Activated naive CD8-positive, alpha-beta T cell treated with anti-CD3 and anti-CD28 coated beads, Interleukin-2, amount 10 ng/mL, durations not matched to agents 7 days and 5 days (primary cell): ENCODE measurements at regions not wholly inside any gene's neighbourhood (a gene's known extent, or its start where the extent isn't known, plus 50 kb on each side); places are given as distances from the start of the nearest gene placed in this dataset.

Experiments
- ATAC-seq: fragments of 150-1000 bp; cut with Tn5 transposase; one replicate; pipeline ENCODE4 v1.10.0; 2021; ENCODE audit warnings: low read depth, moderate library complexity
- POLR2A ChIA-PET: fragments of 350-600 bp; sonication (Branson Sonifier 250); formaldehyde crosslinking; loops from one replicate; lab custom pipeline; 2021; ENCODE audit warnings: antibody characterized with exemption; lab: Charles Lee
- DNase-seq: peaks from one replicate; pipeline ENCODE4 v3.0.0; 2021
- H3K27ac Mint-ChIP-seq: one replicate; pipeline ENCODE4 v1.8.0; 2022; ENCODE audit warnings: mild to moderate bottlenecking, mixed read lengths
- H3K27me3 Mint-ChIP-seq: one replicate; pipeline ENCODE4 v1.8.0; 2022; ENCODE audit warnings: mild to moderate bottlenecking, moderate library complexity, mixed read lengths
- H3K36me3 Mint-ChIP-seq: one replicate; pipeline ENCODE4 v1.8.0; 2021; ENCODE audit warnings: mild to moderate bottlenecking, mixed read lengths
- H3K4me1 Mint-ChIP-seq: one replicate; pipeline ENCODE4 v1.8.0; 2021; ENCODE audit warnings: mixed read lengths
- H3K4me3 Mint-ChIP-seq: one replicate; pipeline ENCODE4 v1.8.0; 2022; ENCODE audit warnings: mild to moderate bottlenecking, moderate library complexity, mixed read lengths
- H3K9me3 Mint-ChIP-seq: one replicate; pipeline ENCODE4 v1.8.0; 2021; ENCODE audit warnings: mixed read lengths

- Mint-ChIP-seq H3K4me3 (no peak overlapping the region), H3K36me3 (peaks cover 45% of the 10 kb centered on the region), H3K9me3 (peaks cover 28% of the 10 kb centered on the region), H3K27me3 (peaks cover 4% of the 10 kb centered on the region), H3K4me1 (peaks cover 14% of the 10 kb centered on the region), H3K27ac (no peak overlapping the region)
- ATAC-seq (no peak), DNase-seq (no peak)
- POLR2A ChIA-PET, result no interaction called here
Observed at GRCh38 chr9:20186231-20186630, 397.4 kb upstream of the SLC24A2 start.

GRCh38 chr9:20184541-20184940, 395.7 kb upstream of the SLC24A2 start:
- no peak for DNase-seq
- Mint-ChIP-seq H3K4me3 (no peak overlapping the region), H3K27ac (no peak overlapping the region), H3K36me3 (peaks cover 44% of the 10 kb centered on the region), H3K9me3 (peaks cover 30% of the 10 kb centered on the region), H3K4me1 (peaks cover 14% of the 10 kb centered on the region), H3K27me3 (peaks cover 4% of the 10 kb centered on the region)
- no peak for ATAC-seq
- POLR2A ChIA-PET, result no interaction called here

- no peak for DNase-seq
- Mint-ChIP-seq H3K4me3 (peak overlapping the region; percentile 4), H3K9me3 (peaks cover 31% of the 10 kb centered on the region), H3K4me1 (peaks cover 24% of the 10 kb centered on the region), H3K36me3 (peaks cover 45% of the 10 kb centered on the region), H3K27me3 (no peaks in the 10 kb centered on the region), H3K27ac (peak overlapping the region; percentile 75)
- POLR2A ChIA-PET, result no interaction called here
- no peak for ATAC-seq
Observed at GRCh38 chr9:20178679-20179078, 389.8 kb upstream of the SLC24A2 start.

- Mint-ChIP-seq H3K27me3 (no peaks in the 10 kb centered on the region), H3K9me3 (peaks cover 33% of the 10 kb centered on the region), H3K4me1 (peaks cover 23% of the 10 kb centered on the region), H3K4me3 (peak overlapping the region; percentile 4), H3K36me3 (peaks cover 44% of the 10 kb centered on the region), H3K27ac (peak overlapping the region; percentile 75)
- POLR2A ChIA-PET, result no interaction called here
- DNase-seq (no peak), ATAC-seq (no peak)
Observed at GRCh38 chr9:20178197-20178596, 389.4 kb upstream of the SLC24A2 start.

- Mint-ChIP-seq H3K9me3 (peaks cover 60% of the 10 kb centered on the region), H3K27me3 (no peaks in the 10 kb centered on the region), H3K36me3 (peaks cover 75% of the 10 kb centered on the region), H3K4me3 (no peak overlapping the region), H3K4me1 (peaks cover 5% of the 10 kb centered on the region), H3K27ac (no peak overlapping the region)
- POLR2A ChIA-PET, result no interaction called here
- ATAC-seq (no peak), DNase-seq (no peak)
Observed at GRCh38 chr9:20170122-20170521, 381.3 kb upstream of the SLC24A2 start.

GRCh38 chr9:20152151-20152725, 363.4 kb upstream of the SLC24A2 start:
- POLR2A ChIA-PET, result interaction anchor here (0.9 kb wide), 1 partner anchor 8 kb away, joined by 4 read pairs; no protein-coding TSS in a partner anchor
- no peak overlapping the region for H3K4me3 Mint-ChIP-seq
- H3K27ac Mint-ChIP-seq, result no peak overlapping the region
- no peaks in the 10 kb centered on the region for H3K27me3 Mint-ChIP-seq
- peaks cover 11% of the 10 kb centered on the region for H3K9me3 Mint-ChIP-seq
- no peak for DNase-seq
- H3K36me3 Mint-ChIP-seq, result peaks cover 17% of the 10 kb centered on the region
- H3K4me1 Mint-ChIP-seq, result peaks cover 4% of the 10 kb centered on the region
- ATAC-seq, result no peak

GRCh38 chr9:20148416-20148815, 359.6 kb upstream of the SLC24A2 start:
- peaks cover 17% of the 10 kb centered on the region for H3K4me1 Mint-ChIP-seq
- H3K9me3 Mint-ChIP-seq, result peaks cover 4% of the 10 kb centered on the region
- POLR2A ChIA-PET, result no interaction called here
- peaks cover 16% of the 10 kb centered on the region for H3K36me3 Mint-ChIP-seq
- H3K4me3 Mint-ChIP-seq, result no peak overlapping the region
- ATAC-seq (no peak), DNase-seq (no peak)
- H3K27me3 Mint-ChIP-seq, result no peaks in the 10 kb centered on the region
- H3K27ac Mint-ChIP-seq, result no peak overlapping the region

- Mint-ChIP-seq H3K36me3 (peaks cover 25% of the 10 kb centered on the region), H3K4me1 (peaks cover 21% of the 10 kb centered on the region), H3K4me3 (peak overlapping the region; percentile 69), H3K27me3 (no peaks in the 10 kb centered on the region), H3K9me3 (peaks cover 6% of the 10 kb centered on the region), H3K27ac (peak overlapping the region; percentile 88)
- POLR2A ChIA-PET, result interaction anchor here (0.8 kb wide), 1 partner anchor 9 kb away, joined by 4 read pairs; no protein-coding TSS in a partner anchor
- ATAC-seq (peak; percentile 82), DNase-seq (no peak)
Observed at GRCh38 chr9:20144197-20144596, 355.4 kb upstream of the SLC24A2 start.

GRCh38 chr9:20139763-20140290, 351.0 kb upstream of the SLC24A2 start:
- H3K36me3 Mint-ChIP-seq, result peaks cover 16% of the 10 kb centered on the region
- no peak overlapping the region for H3K27ac Mint-ChIP-seq
- POLR2A ChIA-PET, result no interaction called here
- H3K4me3 Mint-ChIP-seq, result no peak overlapping the region
- peaks cover 2% of the 10 kb centered on the region for H3K9me3 Mint-ChIP-seq
- ATAC-seq (no peak), DNase-seq (no peak)
- H3K4me1 Mint-ChIP-seq, result peaks cover 15% of the 10 kb centered on the region
- H3K27me3 Mint-ChIP-seq, result no peaks in the 10 kb centered on the region

- H3K36me3 Mint-ChIP-seq, result peaks cover 14% of the 10 kb centered on the region
- H3K27me3 Mint-ChIP-seq, result no peaks in the 10 kb centered on the region
- DNase-seq, result no peak
- peaks cover 10% of the 10 kb centered on the region for H3K4me1 Mint-ChIP-seq
- peaks cover 2% of the 10 kb centered on the region for H3K9me3 Mint-ChIP-seq
- POLR2A ChIA-PET, result interaction anchor here (0.7 kb wide), 1 partner anchor 264 kb away, joined by 4 read pairs; no protein-coding TSS in a partner anchor
- no peak overlapping the region for H3K4me3 Mint-ChIP-seq
- no peak for ATAC-seq
- H3K27ac Mint-ChIP-seq, result no peak overlapping the region
Observed at GRCh38 chr9:20138841-20139240, 350.0 kb upstream of the SLC24A2 start.

- Mint-ChIP-seq H3K36me3 (peaks cover 13% of the 10 kb centered on the region), H3K27ac (no peak overlapping the region), H3K27me3 (no peaks in the 10 kb centered on the region), H3K4me3 (no peak overlapping the region), H3K9me3 (peaks cover 2% of the 10 kb centered on the region), H3K4me1 (peaks cover 6% of the 10 kb centered on the region)
- POLR2A ChIA-PET, result interaction anchor here (0.6 kb wide), 1 partner anchor 88 kb away, joined by 4 read pairs; no protein-coding TSS in a partner anchor
- DNase-seq, result no peak
- no peak for ATAC-seq
Observed at GRCh38 chr9:20138116-20138515, 349.3 kb upstream of the SLC24A2 start.

- H3K27ac Mint-ChIP-seq, result no peak overlapping the region
- no peak overlapping the region for H3K4me3 Mint-ChIP-seq
- POLR2A ChIA-PET, result interaction anchor here (0.6 kb wide), 1 partner anchor 88 kb away, joined by 4 read pairs; no protein-coding TSS in a partner anchor
- DNase-seq (no peak), ATAC-seq (no peak)
- peaks cover 2% of the 10 kb centered on the region for H3K9me3 Mint-ChIP-seq
- H3K36me3 Mint-ChIP-seq, result peaks cover 11% of the 10 kb centered on the region
- peaks cover 5% of the 10 kb centered on the region for H3K4me1 Mint-ChIP-seq
- no peaks in the 10 kb centered on the region for H3K27me3 Mint-ChIP-seq
Observed at GRCh38 chr9:20137425-20137824, 348.6 kb upstream of the SLC24A2 start.

- Mint-ChIP-seq H3K36me3 (peaks cover 7% of the 10 kb centered on the region), H3K27ac (no peak overlapping the region), H3K4me3 (no peak overlapping the region), H3K27me3 (no peaks in the 10 kb centered on the region), H3K4me1 (peaks cover 16% of the 10 kb centered on the region), H3K9me3 (no peaks in the 10 kb centered on the region)
- ATAC-seq (no peak), DNase-seq (no peak)
- POLR2A ChIA-PET, result no interaction called here
Observed at GRCh38 chr9:20135119-20135697, 346.4 kb upstream of the SLC24A2 start.

- POLR2A ChIA-PET, result no interaction called here
- DNase-seq (no peak), ATAC-seq (no peak)
- no peaks in the 10 kb centered on the region for H3K9me3 Mint-ChIP-seq
- peaks cover 5% of the 10 kb centered on the region for H3K36me3 Mint-ChIP-seq
- no peak overlapping the region for H3K4me3 Mint-ChIP-seq
- peaks cover 4% of the 10 kb centered on the region for H3K27me3 Mint-ChIP-seq
- H3K4me1 Mint-ChIP-seq, result peaks cover 10% of the 10 kb centered on the region
- H3K27ac Mint-ChIP-seq, result no peak overlapping the region
Observed at GRCh38 chr9:20125727-20126126, 336.9 kb upstream of the SLC24A2 start.
